Umbilical cord (tissue), 1 donor: ENCODE measurements at regions not wholly inside any gene's neighbourhood (a gene's known extent, or its start where the extent isn't known, plus 50 kb on each side); places are given as distances from the start of the nearest gene placed in this dataset.
"Not testable (repeated sequence)": the region's sequence is repeated elsewhere in the genome, so short reads cannot be mapped to it uniquely, and the experiment has no call there.

Experiments
- DNase-seq: peaks from one replicate; pipeline ENCODE4 v3.0.0-alpha.2; 2015; ENCODE audit warnings: low spot score

DNA sequence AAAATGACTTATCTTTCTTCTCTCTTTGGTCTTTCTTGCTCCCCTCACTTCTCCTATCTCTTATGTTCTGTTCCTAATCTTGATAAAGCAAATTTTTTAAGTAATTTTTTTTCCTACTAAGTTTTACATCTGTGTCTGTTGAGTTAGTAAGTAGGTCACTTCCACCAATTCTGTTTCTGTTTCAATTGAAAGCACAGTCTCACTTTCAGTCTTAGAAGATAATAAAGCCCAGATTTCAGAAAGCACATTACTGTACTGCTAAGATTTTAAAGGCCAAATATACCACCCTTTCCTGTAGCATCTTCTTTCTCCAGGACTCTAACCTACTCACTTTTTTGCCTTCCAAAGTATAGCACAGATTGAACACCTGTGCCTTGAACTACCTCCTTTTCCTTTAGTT lies 866.1 kb upstream of the ADGRB3 start:
- no peak for DNase-seq

DNA sequence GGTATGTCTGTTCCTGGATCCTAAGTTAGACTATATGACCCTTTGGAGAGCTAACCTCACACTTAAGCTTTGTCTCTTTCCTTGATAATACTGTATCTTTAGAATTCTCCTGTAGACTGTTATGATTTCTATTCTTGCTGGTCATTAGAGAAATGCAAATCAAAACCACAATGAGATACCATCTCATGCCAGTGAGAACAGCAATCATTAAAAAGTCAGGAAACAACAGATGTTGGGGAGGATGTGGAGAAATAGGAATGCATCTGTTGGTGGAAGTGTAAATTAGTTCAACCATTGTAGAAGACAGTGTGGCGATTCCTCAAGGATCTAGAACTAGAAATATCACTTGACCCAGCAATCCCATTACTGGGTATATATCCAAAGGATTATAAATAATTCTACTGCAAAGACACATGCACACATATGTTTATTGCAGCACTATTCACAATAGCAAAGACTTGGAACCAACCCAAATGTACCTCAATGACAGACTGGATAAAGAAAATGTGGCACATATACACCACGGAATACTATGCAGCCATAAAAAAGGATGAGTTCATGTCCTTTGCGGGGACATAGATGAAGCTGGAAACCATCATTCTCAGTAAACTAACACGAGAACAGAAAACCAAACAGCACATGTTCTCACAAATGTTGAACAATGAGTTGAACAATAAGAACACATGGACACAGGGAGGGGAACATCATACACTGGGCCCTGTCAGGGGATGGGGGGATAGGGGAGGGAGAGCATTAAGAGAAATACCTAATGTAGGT lies 867.8 kb upstream of the ADGRB3 start:
- not testable (repeated sequence) for DNase-seq

DNA sequence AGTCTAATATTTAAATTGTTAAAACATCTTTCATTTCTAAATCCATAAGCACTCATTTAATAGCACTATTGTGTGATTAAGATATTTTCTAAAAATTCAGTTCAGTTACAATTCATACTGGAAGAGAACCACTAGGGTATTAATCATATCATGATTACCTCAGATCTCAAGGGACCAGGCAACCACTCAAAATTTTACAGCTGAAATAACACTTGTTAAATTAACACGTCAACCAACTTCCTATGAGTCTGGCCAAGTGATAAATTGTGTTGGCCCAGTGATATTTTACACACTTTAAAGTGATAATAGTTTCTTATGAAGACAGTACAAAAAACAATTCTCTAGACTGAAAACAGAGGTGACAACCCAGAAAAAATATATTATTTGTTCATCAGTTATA lies 869.0 kb upstream of the ADGRB3 start:
- DNase-seq: no peak

DNA sequence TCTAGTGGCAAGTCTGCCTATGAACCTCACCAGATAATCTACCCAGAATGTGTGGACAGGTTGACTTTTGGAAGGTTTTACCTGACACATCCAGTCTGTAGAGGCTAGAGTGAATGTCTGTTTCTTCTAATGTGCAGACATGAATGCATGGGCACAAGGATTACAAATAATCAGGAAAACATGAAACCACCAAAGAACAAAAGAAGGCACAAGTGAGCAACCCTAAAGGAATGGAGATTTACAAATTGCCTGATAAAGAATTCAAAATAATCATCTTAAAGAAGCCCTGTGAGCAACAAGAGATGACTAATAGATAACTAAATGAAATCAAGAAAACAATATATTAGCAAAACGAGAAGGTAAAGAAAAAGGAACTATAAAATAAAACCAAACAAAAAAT lies 876.1 kb upstream of the ADGRB3 start:
- DNase-seq: no peak

- no peak for DNase-seq
Measured at GRCh38 chr6:67757465-67758033, 877.5 kb upstream of the ADGRB3 start.

- no peak for DNase-seq
Measured at GRCh38 chr6:67748521-67748920, 886.6 kb upstream of the ADGRB3 start.

DNA sequence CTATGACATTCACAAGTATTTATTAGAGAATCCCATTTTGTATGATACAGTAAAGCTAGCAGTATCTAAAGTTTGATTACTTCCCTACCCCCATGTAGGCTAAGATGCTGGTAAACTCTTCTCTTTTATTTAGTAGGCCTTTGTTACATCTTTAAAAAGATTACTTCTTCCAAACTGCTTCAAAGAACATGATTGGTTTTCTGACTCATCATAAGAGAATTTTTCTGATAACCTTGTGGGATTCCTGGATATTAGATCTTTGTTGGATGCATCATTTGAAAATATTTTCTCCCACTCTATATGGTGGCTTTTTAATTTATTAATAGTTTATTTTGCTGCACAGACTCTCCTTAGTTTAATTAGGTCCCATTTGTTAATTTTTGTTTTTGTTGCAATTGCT lies 898.3 kb upstream of the ADGRB3 start:
- no peak for DNase-seq

DNA sequence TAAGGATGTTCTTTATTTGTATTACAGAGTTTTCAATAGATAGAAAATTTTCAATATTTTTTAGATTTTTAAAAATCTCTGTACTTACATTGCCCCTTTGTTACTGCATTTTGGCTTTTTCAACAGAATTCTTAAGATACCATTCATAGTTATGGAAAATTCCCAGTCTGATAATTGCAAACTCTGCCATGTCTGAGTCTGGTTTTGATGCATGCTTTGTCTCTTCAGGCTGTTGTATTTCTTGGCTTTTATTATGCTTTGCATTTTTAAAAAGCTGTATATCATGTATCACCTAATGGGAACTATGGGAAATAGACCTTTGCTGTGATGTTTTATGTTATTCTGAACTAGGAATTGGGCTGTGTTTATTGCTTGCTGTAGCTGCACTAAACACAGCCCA lies 898.9 kb upstream of the ADGRB3 start:
- DNase-seq: no peak

DNA sequence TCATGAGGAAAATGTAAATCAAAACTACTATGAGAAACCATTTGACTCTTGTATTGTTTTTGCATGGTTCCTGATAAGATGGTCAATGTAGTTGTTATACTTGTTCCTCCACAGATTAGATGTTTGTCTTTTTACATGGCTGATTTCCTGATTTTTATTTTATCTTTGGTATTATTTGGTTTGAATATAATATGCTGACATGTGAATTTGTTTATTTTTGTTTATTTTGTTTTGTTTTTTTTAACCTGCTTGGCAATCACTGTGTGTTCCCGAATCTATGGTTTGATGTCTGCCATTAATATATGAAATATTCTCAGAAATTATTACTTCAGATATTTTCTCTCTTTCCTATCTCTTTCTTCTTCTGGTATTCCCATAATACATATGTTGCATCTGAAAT lies 899.5 kb upstream of the ADGRB3 start:
- no peak for DNase-seq

GRCh38 chr6:67722861-67723261 lies 912.2 kb upstream of the ADGRB3 start:
- DNase-seq: no peak

GRCh38 chr6:67717281-67717680 lies 917.8 kb upstream of the ADGRB3 start:
- DNase-seq: no peak

DNA sequence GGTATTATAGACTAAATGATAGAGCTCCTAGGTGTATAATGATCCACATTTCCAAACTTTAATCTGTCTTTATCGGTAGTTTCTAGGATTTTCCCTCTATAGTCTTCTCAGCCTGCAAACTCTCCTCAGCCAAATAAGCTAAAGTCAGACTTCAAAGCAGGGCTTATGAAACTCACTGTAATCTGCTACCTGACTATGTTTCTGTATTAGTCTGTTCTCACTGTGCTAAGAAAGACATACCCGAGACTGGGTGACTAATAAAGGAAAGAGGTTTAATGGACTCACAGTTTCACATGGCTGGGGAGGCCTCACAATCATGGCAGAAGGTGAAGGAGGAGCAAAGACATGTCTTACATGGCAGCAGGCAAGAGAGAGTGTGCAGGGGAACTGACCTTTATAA lies 928.7 kb upstream of the ADGRB3 start:
- DNase-seq: no peak

- DNase-seq: no peak
Measured at GRCh38 chr6:67698534-67698933, 936.5 kb upstream of the ADGRB3 start.

GRCh38 chr6:67694127-67694526 lies 941.0 kb upstream of the ADGRB3 start:
- no peak for DNase-seq

DNA sequence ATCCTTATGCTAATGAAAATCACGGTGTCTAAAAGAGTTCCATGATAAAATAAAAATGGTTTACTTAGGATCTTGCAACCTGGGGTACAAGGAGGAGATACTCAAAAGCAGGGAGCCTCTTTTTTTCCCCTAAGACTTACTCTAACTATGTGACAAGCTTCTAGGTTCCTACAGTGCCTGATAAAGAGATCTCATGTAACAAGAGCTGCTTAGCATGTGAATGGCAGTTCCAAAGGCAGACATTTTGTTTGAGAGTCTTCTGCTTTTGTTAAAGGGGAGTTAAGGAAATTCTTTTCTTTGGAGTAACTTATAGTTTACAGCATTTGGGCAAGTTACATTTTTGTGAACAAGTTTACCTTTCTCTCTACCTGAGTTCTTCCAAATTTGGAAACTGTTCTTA lies 945.8 kb upstream of the ADGRB3 start:
- no peak for DNase-seq

GRCh38 chr6:67687396-67687795 lies 947.7 kb upstream of the ADGRB3 start:
- no peak for DNase-seq

GRCh38 chr6:67686225-67686624 lies 948.9 kb upstream of the ADGRB3 start:
- DNase-seq: not testable (repeated sequence)

DNA sequence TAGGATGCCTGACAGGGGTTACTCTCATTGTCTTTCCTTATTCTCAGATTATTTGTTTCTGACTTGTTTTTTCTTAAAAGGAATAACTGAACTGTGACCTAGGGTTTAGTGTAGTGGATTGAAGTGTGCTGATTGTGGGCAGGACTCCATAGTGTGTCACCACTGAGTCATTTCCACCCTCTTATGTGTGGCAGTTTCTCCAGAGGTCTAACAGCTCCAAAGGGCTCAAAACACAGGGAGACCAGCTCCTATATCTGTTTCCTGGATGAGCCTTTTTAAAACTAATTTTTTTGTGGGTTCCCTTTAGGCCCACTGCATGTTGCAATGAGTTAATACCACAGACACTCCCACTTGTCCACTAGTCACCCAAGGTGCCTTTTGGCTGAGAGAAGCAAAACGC lies 951.1 kb upstream of the ADGRB3 start:
- DNase-seq: no peak

DNA sequence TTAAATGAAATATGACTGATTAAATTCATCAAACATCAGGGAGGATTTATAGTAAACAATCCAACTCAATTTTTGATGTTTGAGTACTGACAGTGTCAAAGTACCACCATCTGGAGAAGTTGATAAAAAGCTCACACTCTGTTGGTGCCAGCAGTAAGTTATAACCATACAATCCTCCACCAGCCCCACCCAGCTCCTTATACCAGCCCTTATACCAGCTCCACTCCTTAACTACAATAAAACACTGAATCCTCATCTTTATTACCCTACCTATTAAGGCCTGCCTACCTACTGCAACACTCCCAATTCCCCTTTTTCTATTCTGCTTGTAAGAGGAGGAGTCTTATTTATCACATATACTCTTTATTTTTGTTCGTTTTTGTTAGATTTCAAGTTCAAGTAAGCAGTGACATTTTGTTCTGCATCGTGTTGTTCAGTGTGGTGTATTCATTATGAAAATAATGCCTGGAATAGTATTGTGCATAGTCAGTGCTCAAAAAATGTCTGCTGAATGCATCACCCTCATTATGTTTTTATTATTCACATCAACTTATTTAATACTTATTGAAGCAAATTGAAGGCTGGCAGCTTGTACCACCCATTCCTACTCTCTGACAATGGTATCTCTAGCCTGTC lies 954.7 kb upstream of the ADGRB3 start:
- DNase-seq: no peak

DNA sequence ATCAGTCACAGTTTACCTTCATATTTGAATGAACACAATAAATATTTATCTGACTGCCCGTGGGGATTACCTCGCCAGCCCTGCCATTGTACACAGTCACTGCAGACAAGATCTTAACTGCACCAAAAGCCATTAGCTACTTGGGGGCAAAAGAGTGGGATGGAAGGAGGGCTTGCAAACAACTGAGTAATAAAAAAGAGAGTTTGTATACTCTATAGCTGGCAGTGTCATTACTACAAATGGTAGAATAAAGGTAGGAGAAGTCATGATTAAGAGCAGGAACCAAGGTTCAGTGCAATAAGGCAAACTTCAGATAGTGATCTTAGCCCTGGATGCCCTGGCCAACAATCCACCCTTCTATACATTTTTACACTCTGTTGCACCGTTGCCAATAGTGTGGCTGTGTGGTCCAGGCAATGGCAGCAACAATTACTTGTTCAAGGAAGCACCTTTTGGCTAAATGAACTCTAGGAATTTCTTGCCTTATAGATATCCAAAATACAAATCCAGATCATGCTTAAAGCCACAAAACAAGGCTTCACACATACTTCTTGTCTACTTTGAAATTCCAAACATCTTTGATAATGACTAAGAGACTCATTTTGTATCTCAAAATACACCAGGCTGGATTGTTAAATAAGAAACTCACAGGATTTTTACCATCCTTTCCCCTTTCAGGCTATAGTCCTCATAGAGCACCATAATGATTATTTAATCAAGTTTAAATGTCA lies 955.4 kb upstream of the ADGRB3 start:
- DNase-seq: no peak

GRCh38 chr6:67676892-67677291 lies 958.2 kb upstream of the ADGRB3 start:
- no peak for DNase-seq

DNA sequence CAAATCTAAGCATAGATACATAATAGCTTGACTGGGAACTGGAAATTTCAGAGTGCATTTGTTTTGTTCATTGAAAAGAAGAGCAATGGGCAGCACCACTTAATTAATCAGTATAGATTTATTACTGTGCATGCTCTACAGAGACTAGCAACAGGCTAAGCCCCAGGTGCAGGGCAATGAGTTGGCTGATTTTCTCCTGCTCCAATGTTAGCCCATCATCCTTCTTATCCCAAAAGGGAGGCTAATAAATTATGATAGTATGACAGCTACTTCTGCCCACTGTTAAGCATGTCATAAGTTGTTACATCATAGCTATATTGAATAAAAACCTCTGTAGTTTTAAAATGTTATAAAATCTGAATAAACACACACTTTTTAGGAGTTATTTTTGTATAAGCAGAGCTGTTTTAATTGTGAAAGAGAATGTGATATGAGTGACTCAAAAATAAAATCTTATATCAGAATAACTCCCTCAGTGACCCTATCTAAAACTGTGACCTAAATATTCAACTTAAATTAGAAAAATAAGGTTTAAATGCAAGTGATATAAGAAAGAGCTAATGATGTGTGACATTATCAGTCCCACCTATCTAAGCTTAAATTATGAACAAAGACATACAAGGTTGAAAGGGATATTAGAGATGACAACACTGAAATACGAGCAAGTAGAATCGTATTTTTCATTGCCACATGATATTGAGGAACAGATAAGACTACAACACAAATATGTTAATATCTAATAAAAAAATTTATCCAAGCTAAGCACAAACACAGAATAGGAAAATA lies 967.3 kb upstream of the ADGRB3 start:
- DNase-seq: no peak
